ENCODE measurements at regions not wholly inside any gene's neighbourhood (a gene's known extent, or its start where the extent isn't known, plus 50 kb on each side); places are given as distances from the start of the nearest gene placed in this dataset.

DNA sequence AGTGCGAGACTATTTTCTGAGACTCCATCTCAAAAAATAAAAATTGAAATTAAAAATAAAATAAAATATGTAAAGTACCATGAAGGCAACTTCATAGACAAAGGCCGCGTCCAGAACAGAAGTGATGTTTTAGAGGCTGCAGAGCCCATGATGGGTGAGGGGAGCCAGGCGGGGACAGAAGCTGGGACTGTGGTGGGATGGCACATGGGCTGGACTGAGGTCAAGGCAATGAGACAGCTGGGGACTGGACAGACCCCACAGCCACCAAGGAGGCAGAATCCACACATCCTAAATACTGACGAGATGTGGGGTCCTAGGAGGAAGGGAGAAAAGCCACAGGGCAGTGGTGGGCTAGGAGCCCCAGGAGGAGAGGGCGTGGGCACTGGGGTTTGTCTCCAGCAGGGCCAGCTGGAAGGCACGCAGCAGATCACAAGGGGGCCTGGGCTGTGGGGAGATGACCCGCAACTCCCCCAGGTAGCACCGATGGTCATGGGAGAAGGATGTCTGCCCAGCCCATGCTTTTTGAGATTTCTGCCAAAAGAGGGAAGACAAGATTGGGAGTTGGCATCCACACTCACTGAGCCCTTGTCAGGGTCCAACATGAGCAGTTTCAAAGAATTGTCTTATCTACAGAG lies 74.3 kb downstream of the KCNF1 start:
- DNase-seq: no peak

DNA sequence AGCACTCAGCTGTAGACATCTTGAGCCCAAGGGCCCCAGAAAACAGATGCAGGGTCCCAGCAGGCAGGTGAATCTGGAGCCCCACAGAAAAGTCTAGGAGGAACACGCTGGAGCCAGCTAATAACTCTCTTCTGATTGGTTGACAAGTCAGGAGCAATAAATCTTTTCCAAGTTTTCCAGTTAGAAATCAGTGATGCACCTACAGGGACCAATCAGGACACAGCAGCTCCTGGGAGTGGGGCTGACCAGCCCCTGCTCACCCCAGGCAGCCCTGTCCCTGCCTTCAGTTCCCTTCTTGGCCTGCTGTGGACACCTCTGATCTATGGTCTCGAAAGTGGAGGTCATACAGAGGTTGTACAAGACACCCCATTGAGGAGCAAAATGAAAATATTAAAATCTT lies 75.7 kb downstream of the KCNF1 start:
- no peak for DNase-seq

DNA sequence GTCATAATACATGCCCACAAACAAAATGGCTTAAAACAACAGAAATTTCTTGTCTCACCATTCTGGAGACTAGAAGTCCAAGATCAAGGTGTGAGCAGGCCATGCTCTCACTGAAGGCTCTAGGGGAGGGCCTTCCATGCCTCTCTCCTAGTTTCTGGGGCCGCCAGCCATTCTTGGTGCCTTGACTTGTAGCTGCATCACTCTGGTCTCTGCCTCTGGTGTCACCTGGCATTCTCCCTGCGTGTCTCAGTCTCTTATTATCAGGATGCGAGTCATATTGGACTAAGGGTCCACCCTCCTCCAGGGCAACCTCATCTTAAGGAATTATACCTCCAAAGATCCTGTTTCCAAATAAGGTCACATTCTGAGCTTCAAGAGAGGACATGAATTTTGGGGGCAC lies 76.1 kb downstream of the KCNF1 start:
- peak; percentile 40 for DNase-seq

DNA sequence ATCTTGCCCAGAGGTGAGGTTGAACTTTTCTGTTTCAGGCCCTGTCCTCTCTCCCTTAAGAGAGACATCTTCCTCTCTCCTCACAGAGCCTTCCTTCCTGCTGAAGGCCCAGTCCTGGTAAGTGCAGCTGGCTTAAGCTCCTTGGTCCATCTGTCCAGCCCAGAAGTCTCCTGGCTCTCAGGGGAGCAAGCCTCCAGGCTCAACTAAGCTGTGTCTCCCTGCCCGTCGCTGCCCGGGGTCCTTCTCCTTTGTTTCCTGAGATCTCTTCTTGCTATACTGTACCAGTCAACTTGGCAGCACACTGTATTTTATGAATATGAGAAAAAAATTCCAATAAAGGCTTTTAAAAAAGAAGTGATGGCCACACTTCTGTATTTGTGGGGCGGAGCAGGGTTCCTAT lies 77.4 kb downstream of the KCNF1 start:
- no peak for DNase-seq

DNA sequence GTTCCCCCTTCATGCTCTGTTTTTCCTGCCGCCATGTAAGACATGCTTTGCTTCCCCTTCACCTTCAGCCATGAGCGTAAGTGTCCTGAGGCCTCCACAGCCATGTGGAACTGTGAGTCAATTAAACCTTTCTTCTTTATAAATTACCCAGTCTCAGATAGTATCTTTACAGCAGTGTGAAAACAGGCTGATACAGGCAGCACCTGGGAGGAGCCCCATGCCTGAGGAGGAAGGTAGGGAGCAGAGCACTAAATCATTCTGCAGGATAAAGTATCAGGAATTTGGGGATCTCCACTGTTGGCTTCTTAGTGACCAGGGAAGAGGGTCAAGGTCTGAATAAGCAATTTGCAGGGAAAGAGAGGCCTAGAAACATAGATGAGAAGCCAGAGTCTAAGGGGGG lies 78.0 kb downstream of the KCNF1 start:
- DNase-seq: no peak

DNA sequence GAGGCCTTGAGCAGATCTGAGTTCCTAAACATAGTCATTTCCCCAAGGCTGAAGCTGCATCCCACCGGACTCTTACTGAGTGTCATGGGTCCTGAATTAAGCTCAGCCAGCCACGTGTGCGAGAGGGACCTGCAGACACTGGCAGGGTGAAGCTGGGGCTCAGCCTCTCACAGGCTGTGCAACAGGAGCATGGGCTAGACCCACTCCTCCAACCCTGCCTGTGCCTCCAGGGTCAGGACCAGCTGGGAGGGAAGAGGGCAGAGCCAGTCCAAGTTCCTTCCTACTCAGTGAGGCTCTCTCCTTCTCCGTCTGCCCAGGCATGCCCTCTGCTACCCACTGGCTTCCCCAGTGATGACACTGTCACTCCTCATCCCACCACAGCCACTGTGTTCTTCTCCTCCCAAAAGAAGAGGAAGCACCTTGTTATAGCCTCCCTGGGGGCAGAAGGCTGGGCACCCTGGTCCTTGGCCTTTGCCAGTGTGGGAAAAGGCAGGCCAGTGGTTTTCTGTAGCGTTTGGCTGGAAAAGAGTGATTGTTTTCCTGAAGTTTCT lies 78.9 kb downstream of the KCNF1 start:
- no peak for DNase-seq

DNA sequence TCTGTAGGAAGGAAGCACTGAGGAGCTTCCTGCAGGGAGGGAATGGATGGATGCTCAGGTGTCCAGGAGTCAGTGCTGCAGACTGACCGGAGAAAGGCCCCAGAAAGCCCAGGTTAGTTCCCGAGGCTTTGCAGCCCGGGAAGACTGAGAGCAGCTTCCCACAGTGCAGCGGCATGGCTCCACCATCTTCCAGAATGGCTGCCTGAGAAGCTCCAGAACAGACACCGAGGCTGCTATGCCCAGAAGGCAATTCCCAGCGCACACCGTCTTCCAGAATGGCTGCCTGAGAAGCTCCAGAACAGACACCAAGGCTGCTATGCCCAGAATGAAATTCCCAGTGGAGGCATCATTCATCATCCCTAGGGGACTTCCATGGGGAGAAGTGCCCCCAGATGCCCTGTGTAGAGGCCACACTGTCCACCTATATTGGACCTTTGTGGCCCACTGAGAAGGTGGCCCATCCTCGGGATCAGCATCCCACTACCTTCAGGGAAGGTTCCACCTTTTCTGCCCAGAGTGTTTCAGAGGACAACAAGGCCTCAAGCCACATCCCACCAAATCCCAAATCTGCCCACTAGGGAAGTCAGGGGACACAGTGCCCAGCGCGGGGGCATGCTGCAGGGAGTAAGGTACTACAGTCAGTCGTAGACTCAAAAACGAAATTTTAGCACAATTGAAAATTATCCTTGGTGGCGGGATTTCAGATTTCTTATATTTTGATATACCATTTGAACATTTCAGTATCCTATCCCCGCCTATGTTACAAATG lies 80.5 kb downstream of the KCNF1 start:
- no peak for DNase-seq

DNA sequence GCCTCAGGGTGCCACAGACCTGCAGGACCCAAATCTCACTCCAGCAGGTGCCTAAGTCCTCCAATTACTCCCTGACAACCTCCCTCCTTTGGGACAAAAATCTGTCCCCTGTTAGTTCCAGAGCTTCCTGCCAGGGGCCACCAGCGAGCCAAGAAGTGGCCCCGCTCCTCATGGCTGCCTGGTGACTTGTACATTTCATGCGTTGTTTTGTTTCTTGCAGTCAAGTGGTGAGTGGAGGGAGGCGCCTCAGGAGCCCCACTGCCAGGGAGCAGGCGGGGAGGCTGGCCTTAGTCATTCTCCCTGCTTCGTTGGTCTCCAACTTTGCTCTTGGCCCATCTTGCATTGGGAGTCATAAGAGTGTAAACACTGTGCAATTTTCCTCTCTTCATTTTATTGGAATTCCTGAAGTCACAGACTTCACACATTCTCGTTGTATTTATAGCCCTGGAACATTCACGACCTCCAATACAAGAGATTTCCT lies 81.3 kb downstream of the KCNF1 start:
- no peak for DNase-seq

DNA sequence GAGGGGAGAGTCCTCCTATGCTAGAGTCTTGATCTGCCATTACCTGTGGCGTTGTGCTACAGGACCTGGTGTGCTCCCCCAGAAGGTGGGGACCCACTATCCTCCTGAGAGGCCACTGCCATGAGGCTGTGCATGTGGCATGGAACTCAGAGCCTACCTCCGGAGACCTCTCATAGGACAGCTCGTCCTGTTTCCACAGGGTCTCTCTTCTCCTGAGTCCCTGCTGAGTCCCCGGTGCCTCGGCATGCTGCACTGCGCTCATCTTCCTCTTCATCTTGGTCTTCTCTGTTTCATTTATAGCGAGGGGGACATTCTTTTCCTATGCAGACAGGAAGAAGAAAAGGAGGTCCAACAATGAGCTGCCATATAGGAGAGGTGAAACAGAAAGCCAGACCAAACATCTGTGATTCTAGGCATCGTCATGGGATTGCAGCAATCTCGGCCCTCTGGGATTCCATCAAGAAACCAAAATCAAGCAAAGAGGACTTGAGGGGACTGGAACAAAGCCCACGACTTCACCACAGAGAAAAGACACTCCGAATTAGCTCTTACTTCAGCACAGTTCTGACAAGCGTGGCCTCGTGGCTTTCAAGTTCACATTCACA lies 83.7 kb downstream of the KCNF1 start:
- DNase-seq: no peak

DNA sequence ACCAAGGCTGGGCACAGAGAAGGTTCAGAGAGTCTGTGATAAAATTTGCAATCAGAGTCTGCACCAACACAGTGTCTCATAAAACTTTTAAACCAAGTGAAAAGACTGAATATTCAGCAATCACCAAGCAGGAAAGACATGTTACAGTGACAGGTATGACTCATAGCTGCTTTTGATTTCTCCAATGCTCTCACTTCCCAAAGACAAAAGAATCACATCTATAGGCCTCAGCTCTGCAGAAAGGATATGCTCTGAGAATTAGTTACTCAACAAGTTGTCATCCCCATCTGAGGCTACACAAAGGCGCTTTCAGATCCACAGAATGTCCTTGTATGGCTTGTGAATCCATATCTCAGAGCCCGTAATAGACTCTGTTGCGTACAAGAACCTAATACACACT lies 92.5 kb downstream of the KCNF1 start:
- no peak for DNase-seq

DNA sequence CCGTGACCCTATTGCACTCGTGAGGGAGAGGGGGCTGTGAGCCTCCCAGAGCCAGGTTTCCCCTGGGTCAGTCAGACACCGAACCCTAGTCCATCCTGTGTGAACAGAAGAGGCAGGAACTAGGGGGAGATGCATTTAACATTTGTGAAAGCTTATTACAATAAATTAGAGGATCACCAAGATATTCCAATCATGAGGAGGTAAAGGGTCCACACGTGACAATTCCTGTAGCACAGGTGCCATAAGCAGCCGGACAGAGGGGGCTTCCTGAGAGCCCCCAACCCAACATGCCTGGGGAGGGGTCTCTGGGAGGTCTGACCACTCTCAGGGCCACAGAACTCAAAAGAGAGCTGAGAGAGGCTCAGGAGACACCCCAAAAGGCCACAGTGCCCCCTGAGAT lies 93.3 kb downstream of the KCNF1 start:
- no peak for DNase-seq

DNA sequence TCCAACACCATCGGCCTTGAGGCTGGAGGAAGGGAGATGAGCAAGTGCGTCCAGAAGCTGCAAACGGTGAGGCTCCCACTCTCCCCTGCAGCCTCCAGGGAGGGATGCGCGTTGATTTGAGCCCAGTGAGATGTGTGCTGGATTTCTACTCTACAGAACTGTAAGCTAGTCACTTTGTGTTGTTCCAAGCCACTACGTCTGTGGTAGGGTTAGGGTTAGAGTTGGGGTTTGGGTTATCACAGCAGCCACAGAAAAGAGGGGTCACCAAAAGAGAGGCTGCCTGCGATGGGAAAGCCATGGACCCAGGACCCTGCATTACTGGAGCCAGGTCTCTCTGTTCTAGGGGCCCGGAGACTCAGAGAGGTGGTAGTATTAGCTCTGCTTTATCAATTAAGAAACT lies 94.5 kb downstream of the KCNF1 start:
- DNase-seq: no peak

DNA sequence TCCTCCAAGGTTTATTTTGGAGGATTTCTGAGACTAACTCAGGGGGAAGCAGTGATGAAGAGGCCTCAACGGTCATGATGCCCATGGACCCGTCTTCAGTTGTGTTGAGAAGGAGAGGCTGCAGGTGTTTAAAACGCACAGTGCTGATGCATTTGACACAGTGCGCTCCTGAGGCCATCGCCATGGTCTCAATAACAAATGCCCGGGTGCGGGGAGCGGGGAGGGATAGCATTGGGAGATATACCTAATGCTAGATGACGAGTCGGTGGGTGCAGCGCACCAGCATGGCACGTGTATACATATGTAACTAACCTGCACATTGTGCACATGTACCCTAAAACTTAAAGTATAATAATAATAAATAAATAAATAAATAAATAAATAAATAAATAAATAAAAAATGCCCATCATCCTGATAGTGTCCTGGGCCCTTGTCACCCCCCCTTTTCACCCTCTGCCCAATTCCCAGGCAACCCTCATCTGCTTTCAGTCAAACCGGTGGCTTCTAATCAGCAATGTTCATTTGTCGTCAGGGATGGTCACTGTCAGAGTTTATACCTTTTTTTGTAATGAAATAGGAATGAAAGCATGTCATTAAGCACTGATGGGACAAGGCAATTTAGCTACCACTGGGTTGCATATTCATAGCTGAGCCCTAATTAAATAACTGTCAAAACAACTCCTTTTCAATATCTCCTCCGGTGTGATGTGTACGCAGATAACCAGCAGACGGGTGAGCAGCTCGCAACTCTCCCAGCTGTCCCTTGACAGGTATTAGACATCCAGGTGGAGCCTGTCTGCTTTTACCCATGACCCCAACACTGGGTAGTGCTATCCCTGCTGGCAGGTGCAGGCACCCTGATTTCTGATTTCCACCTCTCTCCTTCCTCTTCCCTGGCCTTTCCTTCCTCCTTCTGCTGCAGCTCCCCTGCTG lies 95.9 kb downstream of the KCNF1 start:
- no peak for DNase-seq

DNA sequence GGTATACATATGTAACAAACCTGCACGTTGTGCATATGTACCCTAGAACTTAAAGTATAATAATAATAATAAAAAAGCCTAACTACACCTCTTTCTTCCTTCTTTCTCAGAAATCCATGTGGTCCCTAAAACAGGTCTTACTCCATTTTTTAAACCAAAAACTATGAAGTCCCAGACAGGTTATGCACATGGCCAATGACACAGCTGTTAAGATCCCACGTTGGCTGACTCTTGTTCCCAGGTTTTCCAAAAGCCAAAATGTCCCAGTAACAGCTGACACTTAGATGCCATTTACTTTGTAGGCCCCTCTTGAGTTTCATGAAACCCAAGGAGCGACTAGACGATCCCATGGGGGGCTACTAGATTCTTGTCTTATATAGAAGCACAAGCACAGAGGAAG lies 97.0 kb downstream of the KCNF1 start:
- DNase-seq: no peak

DNA sequence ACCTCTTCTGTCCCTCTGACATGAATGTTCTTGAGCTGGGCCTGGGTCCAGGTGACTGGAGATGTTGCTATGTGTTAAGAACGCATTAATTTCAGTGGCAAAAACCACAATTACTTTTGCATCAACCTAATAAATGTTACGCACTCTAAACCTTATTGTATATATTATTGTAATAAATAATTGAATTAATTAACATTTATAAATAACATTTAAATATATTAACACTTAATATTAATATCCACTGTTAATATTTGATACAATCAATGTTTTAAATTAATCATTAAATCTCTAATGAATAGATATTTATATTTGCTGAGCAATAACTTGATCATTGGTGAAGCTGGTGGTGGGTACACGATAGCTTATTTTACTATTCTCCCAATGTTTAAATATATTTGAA lies 97.4 kb downstream of the KCNF1 start:
- no peak for DNase-seq

DNA sequence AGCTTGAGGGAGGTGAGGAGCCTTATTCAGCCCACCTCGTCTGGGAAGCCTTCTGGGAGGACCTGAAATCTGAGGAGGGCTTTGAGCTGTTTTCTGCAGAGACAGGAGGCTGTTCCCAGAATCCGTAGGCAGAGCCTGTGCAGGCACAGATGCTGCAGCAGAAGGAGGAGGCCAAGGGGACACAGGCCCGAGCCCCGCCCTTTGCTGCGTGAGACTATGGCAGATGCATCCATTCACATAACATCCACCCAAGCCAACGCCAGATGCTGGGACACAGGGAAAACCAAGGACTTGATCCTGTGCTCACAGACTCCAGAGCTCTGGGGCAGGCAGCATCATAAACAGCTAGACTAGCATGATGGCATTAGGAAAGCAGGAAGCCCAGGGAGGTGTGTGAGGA lies 98.2 kb downstream of the KCNF1 start:
- no peak for DNase-seq

DNA sequence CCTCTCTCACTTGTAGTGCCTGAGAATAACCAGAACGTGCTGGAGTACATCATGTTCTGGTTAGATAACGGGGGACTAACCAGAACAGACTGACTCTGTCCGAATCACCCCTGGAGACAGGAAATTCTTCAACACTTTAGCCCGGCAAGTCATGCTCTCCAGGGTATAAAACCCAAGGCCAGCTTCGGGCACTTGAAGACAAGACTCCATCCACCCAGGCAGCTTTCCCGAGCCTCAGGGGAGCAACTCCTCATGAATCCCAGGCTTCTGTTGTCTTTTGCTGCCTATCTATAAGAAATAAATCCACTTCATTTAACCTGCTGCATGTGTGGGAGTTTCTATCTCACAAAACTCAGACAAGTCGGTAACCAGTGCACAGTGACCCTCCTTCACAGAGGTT lies 99.6 kb downstream of the KCNF1 start:
- no peak for DNase-seq

DNA sequence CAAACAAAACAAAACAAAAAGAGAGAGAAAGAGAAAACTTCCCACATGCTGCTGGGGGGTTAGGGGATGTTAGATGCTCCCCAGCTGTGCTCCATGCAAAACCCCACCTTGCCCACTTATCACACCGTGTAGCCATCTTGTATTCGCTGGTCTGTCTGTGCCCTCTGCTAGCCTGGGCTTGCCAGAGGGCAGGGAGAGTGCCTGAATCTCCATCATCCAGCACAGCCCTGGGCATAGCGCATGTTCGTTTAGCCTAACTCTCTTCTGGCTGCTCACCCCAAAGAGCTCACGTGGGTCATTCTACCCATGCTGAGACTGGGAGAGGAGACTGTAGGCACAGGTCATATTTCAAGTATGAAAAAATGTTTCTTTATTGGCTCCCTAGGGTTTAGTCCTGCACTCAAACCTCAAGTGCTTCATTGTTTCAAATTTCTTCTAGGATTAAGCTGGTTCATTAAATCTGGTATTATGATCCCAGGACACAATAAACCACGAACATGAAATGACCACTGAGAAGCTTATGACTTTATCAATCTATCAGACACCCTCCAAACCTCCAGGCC lies 100.5 kb downstream of the KCNF1 start:
- DNase-seq: no peak

DNA sequence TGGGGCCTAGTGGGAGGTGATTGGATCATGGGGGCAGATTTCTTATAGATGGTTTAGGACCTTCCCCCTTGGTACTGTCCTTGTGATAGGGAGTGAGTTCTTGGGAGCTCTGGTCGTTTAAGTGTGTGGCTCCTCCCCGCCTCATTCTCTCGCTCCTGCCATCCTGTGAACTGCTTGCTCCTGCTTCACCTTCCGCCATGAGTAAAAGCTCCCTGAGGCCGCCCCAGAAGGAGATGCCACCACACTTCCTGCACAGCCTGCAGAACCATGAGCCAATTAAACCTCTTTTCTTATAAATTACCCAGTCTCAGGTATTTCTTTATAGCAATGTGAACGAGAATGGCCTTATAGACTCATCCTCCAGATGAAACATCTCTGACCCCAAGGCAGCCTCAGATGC lies 101.5 kb downstream of the KCNF1 start:
- no peak for DNase-seq

DNA sequence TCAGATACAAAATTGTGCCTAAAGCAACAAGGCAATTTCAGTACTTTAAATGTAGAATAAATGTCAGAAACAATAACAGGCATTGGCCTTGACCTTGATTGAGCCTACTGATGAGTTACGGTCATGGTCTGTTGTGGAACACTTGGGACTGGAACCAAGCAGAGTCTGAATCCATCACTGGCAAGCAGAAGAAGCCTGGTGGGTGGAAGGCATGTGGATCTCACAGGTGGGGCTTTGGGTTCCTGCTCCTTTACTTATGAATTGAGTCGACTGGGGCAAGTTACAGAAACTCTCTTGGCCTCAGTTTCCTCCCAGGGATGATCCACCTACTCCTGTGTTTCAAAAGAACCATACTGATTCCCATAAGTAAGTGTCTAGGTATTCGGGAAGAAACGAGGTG lies 102.3 kb downstream of the KCNF1 start:
- no peak for DNase-seq

DNA sequence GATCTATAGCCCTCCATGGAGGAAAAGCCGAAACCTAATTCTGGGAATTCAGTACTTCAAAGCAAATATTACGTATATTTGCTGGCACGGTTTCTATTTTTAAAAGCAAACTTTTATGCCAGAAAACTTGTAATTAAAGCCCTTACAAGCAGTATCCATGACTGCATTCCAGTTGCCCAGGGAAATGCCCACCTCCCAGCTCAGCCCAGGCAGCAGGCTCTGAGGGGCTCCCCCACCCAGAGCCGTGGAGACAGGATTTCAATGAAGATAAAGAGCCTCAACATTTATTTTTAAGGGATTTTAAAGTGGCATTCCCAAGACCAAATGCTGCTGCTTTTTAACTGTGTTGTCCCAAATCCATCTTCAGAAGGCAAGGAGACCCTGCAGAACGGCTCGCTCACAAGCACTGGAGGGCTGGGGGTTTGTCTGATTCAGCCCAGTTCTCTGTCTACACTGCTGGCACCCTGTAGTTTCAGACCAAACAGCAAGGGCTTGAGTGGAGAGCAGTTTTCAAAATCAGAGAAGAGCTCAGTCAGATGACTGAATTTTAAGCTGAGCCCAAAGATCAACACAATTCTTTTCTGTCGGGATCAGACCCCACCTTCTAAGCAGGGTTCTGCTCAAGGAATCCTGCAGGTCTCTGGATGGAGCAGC lies 105.1 kb downstream of the KCNF1 start:
- no peak for DNase-seq

DNA sequence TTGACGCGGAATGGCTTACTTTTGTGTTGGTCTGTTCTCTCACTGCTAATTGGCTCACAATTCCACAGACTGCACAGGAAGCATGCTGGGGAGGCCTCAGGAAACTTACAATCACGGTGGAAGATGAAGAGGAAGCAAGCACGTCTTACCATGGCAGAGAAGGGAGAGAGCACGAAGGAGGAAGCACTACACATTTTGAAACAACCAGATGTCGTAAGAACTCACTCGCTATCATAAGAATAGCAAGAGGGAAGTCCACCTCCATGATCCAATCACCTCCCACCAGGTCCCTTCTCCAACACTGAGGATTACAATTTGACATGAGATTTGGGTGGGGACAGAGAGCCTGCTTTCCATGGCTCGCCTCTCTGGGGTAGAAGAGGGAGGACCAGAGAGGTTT lies 106.2 kb downstream of the KCNF1 start:
- no peak for DNase-seq
